Type B pancreatic cell (in vitro differentiated cells): ENCODE measurements at regions not wholly inside any gene's neighbourhood (a gene's known extent, or its start where the extent isn't known, plus 50 kb on each side); places are given as distances from the start of the nearest gene placed in this dataset.

Experiments
- DNase-seq: peaks from one replicate; pipeline ENCODE4 v3.0.0; 2021; ENCODE audit warnings: mixed read lengths; ENCODE audit not compliant: unreplicated experiment; ENCODE audit errors: extremely low spot score
- H3K27ac Mint-ChIP-seq: 2 replicates; pipeline ENCODE4 v1.8.0; 2021; ENCODE audit warnings: mild to moderate bottlenecking, mixed read lengths
- H3K27me3 Mint-ChIP-seq: 2 replicates; pipeline ENCODE4 v1.8.0; 2021; ENCODE audit warnings: mixed read lengths
- H3K36me3 Mint-ChIP-seq: 2 replicates; pipeline ENCODE4 v1.8.0; 2021; ENCODE audit warnings: mixed read lengths
- H3K4me1 Mint-ChIP-seq: one replicate; pipeline ENCODE4 v1.8.0; 2021; ENCODE audit warnings: mixed read lengths; ENCODE audit not compliant: unreplicated experiment
- H3K4me3 Mint-ChIP-seq: 2 replicates; pipeline ENCODE4 v1.8.0; 2021; ENCODE audit warnings: mild to moderate bottlenecking, mixed read lengths
- H3K9me3 Mint-ChIP-seq: 2 replicates; pipeline ENCODE4 v1.8.0; 2021; ENCODE audit warnings: mixed read lengths
- CTCF ChIP-seq: fragments of 200-600 bp; sonication (generic); conservative IDR thresholded peaks from 2 replicates; pipeline ENCODE4 v1.5.0; 2021; ENCODE audit warnings: antibody characterized with exemption, mild to moderate bottlenecking

GRCh38 chr14:38837343-38838048 lies 265.5 kb downstream of the SEC23A start:
- TF ChIP-seq CTCF = no peak
- Mint-ChIP-seq H3K4me1 (peaks cover 9% of the 10 kb centered on the region), H3K36me3 (no peaks in the 10 kb centered on the region), H3K4me3 (no peak overlapping the region), H3K9me3 (no peaks in the 10 kb centered on the region), H3K27me3 (no peaks in the 10 kb centered on the region), H3K27ac (no peak overlapping the region)
- DNase-seq = no peak

GRCh38 chr14:38836539-38836938 lies 266.5 kb downstream of the SEC23A start:
- Mint-ChIP-seq H3K36me3 (no peaks in the 10 kb centered on the region), H3K27ac (no peak overlapping the region), H3K4me1 (peaks cover 7% of the 10 kb centered on the region), H3K27me3 (no peaks in the 10 kb centered on the region), H3K9me3 (no peaks in the 10 kb centered on the region), H3K4me3 (no peak overlapping the region)
- DNase-seq = no peak
- no peak for TF ChIP-seq CTCF

GRCh38 chr14:38835874-38836273 lies 267.2 kb downstream of the SEC23A start:
- no peak overlapping the region for H3K27ac Mint-ChIP-seq
- no peak for DNase-seq
- H3K27me3 Mint-ChIP-seq = no peaks in the 10 kb centered on the region
- H3K4me1 Mint-ChIP-seq = peaks cover 4% of the 10 kb centered on the region
- H3K4me3 Mint-ChIP-seq = no peak overlapping the region
- no peaks in the 10 kb centered on the region for H3K36me3 Mint-ChIP-seq
- H3K9me3 Mint-ChIP-seq = no peaks in the 10 kb centered on the region
- no peak for TF ChIP-seq CTCF

GRCh38 chr14:38828183-38828827 lies 274.7 kb downstream of the SEC23A start:
- TF ChIP-seq CTCF = no peak
- Mint-ChIP-seq H3K4me1 (no peaks in the 10 kb centered on the region), H3K27ac (no peak overlapping the region), H3K4me3 (no peak overlapping the region), H3K9me3 (no peaks in the 10 kb centered on the region), H3K36me3 (no peaks in the 10 kb centered on the region), H3K27me3 (no peaks in the 10 kb centered on the region)
- DNase-seq = no peak

- DNase-seq = no peak
Measured at GRCh38 chr14:38824706-38825105, 278.3 kb downstream of the SEC23A start.

More at GRCh38 chr14:38824706-38825105, 278.3 kb downstream of the SEC23A start:
- Mint-ChIP-seq H3K4me3 (no peak overlapping the region), H3K9me3 (no peaks in the 10 kb centered on the region), H3K36me3 (no peaks in the 10 kb centered on the region), H3K27me3 (peaks cover 4% of the 10 kb centered on the region), H3K27ac (no peak overlapping the region), H3K4me1 (no peaks in the 10 kb centered on the region)
- no peak for TF ChIP-seq CTCF
